SW 1271 (cell line): ENCODE measurements at regions not wholly inside any gene's neighbourhood (a gene's known extent, or its start where the extent isn't known, plus 50 kb on each side); places are given as distances from the start of the nearest gene placed in this dataset.

Source experiments
- DNase-seq, 2 experiments: peaks; one replicate each; lab custom pipeline; 2025; lab: John Stamatoyannopoulos, UW

DNA sequence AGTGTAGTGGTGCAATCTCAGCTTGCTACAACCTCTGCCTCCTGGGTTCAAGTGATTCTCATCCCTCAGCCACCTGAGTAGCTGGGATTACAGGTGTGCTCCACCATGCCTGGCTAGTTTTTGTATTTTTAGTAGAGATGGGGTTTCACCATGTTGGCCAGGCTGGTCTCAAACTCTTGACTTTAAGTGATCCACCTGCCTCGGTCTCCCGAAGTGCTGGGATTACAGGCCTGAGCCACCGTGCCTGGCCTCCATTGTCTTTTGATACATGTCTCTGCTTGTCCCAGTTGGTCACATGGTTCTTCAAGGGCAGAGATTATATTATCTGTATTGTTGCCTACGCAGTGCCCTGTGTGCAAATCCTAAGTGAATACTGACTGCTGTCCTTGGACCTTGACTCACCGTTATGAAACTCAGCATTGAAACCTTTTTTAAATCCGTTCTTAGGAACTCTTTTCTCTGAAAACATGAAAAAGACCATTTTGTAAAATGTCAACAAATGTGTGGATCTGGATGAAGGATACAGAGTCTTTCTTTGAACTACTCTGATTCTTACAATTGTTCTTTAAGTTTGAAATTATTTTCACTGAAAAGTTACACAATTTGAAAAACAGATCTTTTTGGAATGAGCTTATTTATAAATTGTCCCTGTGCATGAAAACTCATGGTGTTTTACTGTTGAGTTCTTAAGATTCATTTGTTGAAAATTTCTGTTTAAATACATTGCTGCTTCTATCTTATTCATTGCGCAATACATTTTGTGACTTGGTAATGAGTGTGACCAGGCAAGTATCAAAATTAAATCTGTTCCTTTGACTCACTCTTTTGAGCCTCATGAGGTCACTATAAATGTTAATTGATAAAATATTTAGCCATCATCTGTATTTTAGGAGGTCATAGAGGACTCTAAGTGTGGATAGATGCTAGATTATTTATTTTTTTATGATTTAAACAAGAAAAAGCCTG lies 293.5 kb downstream of the UTRN start:
- DNase-seq: no peak

DNA sequence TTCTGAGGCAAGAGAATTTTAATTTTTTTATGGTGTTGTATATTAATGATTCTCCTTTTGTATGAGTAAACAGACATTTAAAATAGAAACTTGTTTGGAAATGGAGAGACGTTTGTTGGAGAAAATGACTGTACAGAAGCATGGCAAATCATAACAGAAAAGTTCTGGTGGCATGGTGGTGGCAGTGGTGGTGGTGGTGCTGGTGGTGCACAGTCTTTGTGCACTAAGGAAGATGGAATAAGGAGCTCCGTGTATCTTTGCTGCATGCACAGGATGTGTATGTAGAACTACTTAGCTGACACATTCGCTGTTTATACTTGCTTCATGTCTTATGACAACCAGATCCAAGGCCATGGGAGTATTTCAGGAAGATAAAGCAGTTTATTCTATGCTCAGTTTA lies 294.9 kb downstream of the UTRN start:
- DNase-seq: no peak

DNA sequence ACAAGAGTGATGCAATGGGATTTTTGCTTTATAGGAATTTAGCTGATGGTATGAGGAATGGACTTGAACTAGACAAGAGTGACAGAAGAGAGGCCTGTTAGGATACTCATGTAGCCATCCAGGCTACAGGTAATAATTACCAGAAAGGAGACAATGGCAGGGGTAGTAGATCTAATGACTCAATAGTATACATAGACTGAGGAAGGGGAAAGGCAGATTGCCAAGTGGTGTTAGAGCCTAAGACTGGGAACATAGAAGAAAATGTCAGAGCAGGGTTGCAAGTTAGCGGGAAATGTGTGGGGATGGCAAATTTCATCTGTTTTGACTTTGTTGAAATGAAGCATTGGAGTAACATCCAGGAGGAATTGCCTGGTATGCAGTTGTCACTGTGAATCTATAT lies 295.6 kb downstream of the UTRN start:
- no peak for DNase-seq

DNA sequence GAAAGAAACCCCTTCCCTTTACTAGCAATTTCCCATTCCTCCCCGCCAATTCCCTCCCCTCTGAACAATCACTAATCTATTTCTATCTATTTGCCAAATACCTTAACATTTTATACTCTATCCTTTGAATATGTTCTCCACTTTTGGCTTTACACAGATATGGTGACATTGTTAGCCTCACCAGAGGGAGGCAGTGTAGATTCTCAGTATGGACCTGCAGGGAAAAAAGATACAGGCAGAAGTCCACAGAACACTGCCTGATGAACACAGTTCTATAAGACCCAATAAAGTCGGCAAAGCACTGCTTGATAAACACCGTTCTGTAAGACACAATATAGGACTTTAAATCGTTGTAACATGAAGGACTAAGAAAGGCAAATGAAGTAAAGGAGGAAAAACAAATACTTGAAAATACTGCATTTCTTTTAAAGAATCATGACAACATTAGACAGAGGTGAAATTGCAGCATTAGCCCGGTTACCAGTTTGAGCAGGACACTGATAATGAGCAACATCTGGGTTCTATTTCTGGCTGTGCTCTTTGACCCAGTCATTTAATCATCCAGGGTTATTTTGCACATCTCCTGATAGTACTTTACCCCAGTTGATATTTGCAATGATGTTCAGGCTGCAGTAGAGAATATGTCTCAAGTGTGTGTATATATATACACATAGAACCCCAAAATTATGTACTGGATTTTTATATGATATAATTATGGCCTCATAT lies 296.8 kb downstream of the UTRN start:
- peak in 1 of 2 experiments; percentile 34 for DNase-seq

DNA sequence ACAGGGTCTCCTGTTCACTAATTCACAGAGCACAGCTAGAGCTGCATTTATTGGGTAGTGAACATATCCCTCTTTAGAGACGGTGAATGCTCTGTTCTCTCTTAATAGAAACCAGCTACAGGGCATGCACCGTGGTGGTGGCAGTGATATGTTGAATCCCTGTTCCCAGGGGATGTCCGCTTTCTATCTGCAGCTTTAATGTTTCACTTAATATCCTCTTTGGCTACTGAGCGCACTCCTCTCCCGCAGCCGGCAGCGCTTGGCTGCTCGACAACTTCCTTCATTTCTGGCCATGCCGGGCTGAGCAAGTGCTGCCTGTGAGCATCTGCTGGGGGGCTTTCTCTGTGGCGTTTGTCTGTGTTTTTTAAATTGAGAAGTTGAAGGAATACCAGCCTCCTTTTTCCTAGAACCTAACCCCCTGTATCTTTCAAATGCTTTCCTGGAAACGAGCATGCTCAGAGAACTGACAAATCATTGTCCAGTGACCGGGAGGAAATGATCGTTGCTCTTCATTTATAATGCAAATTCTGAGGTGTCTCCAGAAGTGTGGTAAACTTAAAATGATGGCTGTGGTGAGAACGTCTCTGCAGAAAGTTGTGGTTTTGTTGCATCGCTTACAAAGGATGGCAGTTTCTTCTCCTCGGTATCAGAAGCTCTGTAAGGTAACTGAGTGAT lies 297.9 kb downstream of the UTRN start:
- DNase-seq: no peak

DNA sequence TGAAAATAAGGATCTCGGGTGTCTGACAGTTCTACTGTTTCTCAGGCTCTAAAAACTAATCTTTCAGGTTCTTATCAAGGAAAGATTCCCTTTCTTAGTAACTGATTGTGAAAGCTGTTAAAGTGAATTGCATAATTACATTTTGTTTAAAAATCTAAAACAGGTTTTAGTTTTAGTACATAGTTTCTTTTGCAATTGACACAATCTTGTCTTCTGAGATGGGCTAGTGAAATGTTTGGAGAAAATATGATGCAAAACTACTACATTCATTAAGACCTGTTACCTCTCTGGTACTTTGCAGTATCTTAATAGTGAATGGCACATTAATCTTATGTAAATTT lies 298.4 kb downstream of the UTRN start:
- DNase-seq: no peak

DNA sequence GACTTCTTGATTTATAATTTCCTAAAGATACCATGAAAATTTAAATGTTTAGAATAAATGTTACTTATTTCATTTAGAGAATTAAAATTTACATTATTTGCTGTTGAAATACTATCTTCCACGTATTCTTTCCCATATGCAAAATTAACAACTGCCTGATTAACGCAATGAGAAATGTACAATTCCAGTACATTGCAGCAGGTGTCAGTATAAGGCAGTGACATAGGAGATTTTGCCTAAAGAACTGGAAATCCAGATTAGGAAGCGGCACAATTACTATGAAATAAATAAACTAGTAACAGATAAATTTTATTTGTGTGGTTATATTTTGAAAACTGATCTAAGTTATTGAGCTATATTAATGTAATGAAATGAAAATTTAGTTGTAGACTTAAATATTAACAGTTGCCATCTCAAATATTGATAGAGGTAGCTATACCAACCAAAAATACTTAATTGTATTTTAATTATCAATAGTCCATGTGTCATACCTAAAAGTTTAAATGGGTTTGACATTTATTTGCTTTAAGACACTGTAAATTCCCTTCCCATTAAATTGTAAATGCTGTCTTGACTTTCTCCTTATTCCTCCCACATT lies 300.2 kb downstream of the UTRN start:
- peak in 1 of 2 experiments; percentile 58 for DNase-seq

DNA sequence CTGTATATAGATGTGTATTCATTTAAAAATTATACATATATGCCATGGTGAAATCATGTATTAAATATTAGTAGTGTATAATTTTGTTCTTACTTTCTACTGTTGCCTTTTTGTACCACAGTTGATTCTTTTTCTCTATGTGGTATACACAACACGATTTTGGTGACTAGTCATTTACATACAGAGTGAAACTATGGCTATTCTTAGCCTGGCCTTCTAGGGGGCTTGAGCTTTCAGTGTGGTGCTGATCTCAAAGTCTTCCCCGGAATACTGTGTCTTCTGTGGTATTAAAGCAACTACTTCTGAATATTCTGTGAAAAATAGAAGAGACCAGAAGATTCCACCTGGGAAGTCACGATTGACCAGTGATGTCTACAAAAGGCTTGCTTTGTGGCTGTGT lies 301.9 kb downstream of the UTRN start:
- DNase-seq: no peak

DNA sequence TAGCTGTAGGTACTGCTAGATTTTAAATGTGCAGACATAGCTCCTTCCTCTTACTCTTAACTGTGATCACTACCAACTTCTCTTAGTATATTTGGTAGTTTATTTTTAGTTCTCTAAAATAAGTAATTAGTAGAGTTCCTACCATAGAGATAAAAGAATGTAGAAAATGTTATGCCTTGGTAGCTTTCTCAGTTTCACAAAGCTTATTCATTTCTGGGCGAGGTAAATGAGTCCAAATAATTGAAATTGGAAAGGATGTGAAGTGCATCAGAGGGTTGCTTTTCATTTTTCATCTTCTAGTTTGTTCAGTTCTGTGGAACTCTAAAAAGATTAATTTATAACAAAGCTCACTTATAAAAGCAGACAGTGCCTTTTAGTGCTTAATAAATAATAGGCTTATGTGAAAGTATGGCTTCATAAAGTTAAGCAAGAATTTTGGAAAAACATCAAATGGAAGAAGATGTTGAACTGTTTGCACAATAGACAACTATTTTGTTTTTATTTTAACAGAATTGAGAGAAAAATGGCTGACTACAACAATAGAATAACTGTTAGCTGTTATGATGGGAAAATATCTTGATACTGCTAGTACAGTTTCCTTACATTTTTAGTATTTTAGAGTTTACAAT lies 303.7 kb downstream of the UTRN start:
- no peak for DNase-seq

DNA sequence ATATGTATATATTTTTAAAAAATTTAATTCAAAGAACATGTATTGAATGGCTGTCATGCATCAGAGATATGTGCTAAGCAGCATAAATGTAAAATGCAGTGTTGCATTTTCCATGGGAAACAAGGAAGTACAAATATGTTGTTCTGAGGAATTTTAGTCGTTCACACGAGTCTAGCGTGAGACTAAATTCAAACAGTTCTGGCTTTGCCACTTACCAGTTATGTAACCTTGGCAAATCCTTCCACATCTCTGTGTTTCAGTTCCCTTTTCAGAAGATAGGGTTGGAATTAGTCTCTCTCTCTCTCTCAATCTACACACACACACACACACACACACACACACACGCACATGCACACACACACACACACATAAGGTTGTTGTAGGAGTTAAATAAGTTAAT lies 305.4 kb downstream of the UTRN start:
- DNase-seq: no peak

DNA sequence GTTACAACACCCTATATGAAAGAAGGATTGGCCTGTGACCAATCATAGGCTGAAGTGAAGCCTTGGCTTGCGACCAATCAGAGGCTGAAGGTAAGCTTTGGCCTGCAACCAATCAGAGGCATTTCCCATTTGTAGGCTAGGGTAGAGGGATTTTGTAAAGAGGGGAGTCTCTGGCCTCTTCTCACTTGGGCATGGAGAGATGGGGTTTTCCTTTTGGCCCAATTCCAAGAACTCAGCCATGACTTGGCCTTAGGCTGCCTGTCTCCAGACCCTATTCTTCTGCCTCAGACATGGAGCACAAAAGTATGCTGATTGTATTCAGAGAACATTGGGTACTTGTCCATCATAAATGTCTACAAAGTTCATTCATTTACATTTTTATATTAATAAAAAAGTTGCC lies 308.3 kb downstream of the UTRN start:
- DNase-seq: no peak

DNA sequence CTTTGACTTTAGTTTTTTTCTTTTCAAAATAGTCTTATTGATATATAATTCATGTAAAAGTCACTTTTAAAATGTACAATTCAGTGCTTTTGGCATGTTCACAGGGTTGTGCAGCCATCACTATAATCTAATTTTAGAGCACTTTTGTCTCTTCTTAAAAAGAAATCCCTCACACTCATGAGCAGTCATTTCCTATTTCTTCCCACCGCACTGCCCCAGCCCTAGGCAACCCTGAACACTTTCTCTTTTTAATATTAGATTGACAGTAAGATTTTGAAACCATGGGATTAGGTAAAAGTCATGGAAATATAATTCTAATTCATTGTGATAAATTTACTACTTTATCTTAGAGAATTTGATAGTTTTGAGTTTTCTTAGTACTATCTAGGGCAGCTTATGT lies 309.4 kb downstream of the UTRN start:
- DNase-seq: no peak

DNA sequence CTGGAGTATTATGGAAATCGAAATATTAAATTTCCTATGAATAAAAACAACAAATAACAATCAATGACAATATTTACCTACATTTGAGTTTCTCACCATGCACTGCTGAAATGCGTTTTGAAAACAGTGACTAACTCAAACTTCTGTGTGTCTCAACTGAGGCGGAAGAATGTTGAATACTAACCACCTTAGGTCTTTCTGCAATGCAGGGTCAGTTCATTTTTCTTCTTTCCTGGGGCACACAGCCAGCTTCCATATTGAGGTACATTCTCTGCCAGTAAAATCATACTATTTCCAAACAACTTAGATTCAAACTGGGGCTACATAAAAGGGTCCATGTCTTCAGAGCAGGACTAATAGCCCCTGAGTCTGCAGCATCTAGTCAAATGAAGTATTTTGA lies 310.1 kb downstream of the UTRN start:
- DNase-seq: no peak

DNA sequence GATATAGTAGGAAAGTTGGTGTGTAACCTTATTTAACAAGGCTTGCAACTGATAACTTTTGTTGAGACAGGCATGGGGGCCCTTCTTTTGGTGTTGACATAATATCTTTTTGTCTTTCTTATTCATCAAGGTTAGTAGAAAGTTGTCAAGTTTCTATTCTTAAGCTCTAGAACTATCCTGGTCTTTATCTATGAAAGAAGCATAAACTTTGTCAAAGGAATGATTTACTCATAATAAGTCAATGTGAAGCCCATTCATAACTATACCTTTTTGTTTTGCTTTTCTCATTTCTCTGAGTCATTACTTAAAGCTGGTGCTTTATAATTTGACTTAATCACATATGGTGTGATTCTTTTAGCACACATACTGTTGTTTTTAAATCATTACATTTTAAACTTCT lies 312.4 kb downstream of the UTRN start:
- DNase-seq: no peak

DNA sequence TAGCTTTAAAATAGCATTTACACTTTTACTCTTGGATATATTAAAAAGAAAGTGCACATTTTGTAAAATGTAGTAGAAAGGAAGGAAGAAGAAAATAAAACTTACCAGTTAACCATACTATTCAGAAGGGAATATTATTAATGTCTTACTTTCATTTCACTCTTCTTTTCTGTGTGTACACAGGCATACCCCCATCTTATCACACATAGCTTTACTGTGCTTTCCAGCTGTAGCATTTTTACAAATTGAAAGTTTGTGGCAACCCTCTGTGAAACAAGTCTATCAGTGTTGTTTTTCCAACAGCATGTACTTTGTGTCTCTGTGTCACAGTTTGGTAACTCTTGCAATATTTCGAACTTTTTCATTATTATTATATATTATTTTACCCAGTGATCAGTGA lies 314.5 kb downstream of the UTRN start:
- DNase-seq: no peak

DNA sequence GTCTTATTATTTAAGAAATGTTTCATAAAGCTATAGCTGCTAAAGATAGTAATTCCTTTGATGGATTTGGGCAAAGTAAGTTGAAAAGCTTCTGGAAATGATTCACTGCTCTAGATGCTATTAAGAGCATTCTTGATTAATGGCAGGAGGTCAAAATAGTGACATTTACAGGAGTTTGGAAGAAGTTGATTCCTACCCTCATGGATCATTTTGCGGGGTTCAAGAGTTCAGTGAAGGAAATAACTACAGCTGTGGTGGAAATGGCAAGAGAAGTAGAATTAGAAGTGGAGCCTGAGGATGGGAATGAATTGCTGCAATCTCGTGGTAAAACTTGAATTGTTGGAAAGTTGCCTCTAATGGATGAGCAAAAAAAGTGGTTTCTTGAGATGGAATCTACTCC lies 316.1 kb downstream of the UTRN start:
- no peak for DNase-seq

DNA sequence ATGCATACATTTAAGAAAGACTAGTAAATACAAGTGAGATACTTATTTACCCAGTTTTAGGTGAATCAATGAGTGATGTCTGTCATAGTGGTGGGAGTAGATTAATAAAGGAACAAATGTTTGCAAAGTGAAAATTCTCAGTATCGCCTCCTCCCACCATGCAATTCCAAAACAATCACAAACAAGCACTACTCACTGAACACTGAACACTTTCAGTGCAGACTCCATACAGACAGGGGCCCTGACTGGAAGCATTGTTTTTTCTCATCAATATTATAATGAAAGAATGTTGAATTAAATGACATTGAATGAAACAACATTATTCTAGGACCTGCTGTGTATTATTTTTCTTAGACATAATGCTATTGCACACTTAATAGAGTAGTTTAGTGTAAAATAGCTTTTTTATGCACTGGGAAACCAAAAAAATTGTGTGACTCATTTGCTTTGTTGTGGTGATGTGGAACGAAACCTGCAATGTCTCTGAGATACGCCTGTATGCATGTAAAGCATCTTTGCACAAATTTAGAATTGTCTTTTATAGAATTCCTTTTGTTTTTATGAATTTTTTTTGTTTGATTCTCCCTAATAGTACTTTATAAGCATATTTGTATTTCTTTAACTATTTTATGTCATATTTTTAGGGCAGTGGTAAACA lies 317.5 kb downstream of the UTRN start:
- no peak for DNase-seq

DNA sequence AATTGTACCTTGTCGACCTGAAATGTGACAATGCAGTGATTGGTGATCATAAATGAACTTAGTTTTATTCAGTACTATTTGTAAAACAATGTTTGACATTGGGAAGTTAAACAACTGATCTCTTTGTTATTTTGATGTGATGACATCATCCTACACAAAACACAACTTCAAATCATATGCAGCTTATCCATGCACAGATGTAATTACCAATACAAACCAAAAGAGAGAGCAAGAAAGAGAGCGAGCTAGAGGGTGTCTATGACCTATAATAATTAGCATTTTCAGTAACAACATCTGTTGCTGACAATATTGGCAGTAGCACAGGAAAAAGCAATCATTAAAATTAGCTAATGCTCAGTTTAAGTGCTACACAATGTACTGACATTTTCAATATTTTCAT lies 320.9 kb downstream of the UTRN start:
- no peak for DNase-seq

DNA sequence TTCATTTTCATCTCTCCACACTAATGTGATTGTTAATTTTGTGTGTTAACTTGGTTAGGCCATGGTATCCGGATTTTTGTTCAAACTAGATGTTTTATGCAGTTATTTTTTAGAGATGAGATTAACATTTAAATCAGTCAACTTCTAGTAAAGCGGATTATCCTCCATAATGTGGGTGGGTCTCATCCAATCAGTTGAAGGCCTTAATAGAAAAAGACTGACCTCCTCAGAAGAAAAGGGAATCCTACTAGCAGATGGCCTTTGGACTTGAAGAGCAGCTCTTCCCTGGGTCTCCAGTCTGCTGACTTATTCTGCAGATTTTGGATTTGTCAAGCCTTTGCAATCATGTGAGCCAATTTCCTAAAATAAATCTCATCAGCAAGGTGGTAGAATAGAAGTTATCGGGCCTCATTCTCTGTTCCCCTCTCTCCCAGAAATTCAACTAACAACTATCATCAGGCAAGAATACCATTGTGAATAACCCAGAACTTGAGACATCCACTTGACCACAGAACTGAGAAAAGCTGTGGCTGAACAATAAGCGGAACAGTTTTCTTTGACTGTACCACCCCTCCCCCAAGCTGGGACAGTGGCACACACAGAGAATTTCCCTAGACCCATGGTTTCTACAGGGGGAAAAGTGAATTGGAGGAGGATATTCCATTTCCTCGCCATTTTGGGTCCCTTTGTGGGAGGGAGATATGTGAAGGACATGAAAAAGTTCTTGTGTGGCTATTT lies 323.0 kb downstream of the UTRN start:
- no peak for DNase-seq

DNA sequence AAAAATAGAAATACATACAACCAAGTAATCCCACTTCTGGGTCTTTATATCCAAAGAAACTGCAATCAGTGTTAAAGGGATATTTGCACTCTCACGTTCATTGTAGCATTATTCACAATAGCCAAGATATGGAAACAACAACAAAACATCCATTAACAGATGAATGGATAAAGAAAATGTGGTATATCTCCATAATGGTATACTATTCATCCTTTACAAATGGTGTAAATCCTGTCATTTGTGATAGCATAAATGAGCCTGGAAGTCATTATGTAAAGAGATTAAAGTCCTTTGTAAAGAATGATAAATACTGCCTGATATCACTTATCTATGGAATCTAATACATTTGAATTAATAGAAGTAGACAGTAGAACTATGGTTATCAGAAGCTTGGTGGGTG lies 327.7 kb downstream of the UTRN start:
- DNase-seq: no peak

DNA sequence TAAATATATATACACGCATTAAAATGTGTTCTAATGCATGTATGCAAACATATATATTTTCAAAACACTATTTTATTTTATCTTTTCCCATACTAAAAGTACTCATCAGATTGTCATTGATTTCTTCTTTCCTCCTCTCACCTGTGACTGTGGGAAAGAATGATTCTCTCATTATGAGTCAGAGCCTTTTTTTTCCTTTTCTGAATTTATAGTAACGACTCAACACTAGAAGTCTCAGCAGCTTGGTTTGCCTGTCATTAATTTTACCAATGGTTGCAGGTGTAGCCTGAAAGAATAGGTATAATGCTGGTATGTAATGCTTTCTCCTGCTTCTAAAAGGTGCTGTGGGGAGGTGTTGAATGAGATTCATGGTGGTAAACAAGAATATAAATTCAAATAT lies 328.7 kb downstream of the UTRN start:
- peak in 1 of 2 experiments; percentile 9 for DNase-seq
